ENCODE measurements at regions not wholly inside any gene's neighbourhood (a gene's known extent, or its start where the extent isn't known, plus 50 kb on each side); places are given as distances from the start of the nearest gene placed in this dataset.

DNA sequence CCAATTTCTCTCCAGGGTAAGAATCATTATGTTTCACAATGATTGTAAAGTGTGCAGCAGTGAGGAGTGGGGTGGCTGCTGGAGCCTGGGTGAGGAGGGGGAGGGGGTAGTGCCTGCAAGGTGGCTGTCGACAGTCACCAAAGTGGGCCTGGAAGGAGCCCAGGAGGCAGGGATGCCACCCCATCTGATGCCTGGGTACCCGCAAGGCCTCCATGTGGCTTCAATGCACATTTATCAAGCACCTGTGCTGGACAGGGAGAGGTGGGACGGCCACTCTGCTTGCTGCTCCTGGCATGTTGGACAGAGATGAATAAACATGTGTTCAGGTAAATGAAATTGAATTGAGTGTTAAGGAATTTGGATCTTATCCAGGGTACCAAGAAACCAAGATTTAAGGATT lies 78.8 kb upstream of the DISP3 start:
- Histone ChIP-seq H3K9me3 (ENCODE audit: low read length) (no peaks in the 10 kb centered on the region), H3K4me1 (ENCODE audit: insufficient read depth, low read length, severe bottlenecking) (no peaks in the 10 kb centered on the region), H3K4me3 (ENCODE audit: low read depth, low read length, poor library complexity, severe bottlenecking) (no peak overlapping the region), H3K9ac (ENCODE audit: low read length) (no peak overlapping the region), H3F3A (ENCODE audit: insufficient read depth, low read length) (no peaks in the 10 kb centered on the region), H3K36me3 (ENCODE audit: insufficient read depth, low read length) (no peaks in the 10 kb centered on the region), H3K9me2 (ENCODE audit: low read depth, low read length) (no peaks in the 10 kb centered on the region), H3K4me2 (ENCODE audit: low read length) (no peak overlapping the region), H3K27ac (ENCODE audit: low read depth, low read length, poor library complexity, severe bottlenecking) (no peak overlapping the region), H2AFZ (ENCODE audit: low read length) (no peak overlapping the region), H3K27me3 (ENCODE audit: insufficient read depth, low read length) (no peaks in the 10 kb centered on the region), H4K20me1 (ENCODE audit: insufficient read depth, low read length) (no peaks in the 10 kb centered on the region), H3K79me2 (ENCODE audit: insufficient read depth, low read length) (no peaks in the 10 kb centered on the region)
- no peak for TF ChIP-seq EZH2 (IDR thresholded peaks at IDR 0.05; ENCODE audit: borderline replicate concordance, low read length)
- TF ChIP-seq, protein P1, sequence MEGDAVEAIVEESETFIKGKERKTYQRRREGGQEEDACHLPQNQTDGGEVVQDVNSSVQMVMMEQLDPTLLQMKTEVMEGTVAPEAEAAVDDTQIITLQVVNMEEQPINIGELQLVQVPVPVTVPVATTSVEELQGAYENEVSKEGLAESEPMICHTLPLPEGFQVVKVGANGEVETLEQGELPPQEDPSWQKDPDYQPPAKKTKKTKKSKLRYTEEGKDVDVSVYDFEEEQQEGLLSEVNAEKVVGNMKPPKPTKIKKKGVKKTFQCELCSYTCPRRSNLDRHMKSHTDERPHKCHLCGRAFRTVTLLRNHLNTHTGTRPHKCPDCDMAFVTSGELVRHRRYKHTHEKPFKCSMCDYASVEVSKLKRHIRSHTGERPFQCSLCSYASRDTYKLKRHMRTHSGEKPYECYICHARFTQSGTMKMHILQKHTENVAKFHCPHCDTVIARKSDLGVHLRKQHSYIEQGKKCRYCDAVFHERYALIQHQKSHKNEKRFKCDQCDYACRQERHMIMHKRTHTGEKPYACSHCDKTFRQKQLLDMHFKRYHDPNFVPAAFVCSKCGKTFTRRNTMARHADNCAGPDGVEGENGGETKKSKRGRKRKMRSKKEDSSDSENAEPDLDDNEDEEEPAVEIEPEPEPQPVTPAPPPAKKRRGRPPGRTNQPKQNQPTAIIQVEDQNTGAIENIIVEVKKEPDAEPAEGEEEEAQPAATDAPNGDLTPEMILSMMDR (IDR thresholded peaks at IDR 0.05; ENCODE audit: low read length) = no peak

DNA sequence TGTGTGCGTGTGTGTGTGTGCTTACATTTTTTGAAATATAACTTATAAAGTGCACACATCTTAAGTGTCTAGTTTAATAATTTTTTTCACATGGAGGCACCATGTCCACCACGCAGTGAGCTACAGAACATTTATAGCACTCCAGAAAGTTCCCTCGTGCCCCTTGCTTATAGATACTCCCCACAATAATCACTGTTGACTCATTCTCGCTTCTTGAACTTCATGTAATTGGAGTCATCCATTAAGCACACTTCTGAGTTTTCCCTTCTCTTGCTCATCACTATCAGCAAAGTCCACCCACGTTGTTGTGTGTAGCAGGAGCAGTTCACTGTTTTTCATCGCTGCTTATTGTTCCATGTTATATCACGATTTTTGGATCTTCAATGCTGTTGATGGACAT lies 78.4 kb upstream of the DISP3 start:
- Histone ChIP-seq H3K4me1 (ENCODE audit: insufficient read depth, low read length, severe bottlenecking) (no peaks in the 10 kb centered on the region), H3K9ac (ENCODE audit: low read length) (no peak overlapping the region), H4K20me1 (ENCODE audit: insufficient read depth, low read length) (no peaks in the 10 kb centered on the region), H3K27me3 (ENCODE audit: insufficient read depth, low read length) (no peaks in the 10 kb centered on the region), H3F3A (ENCODE audit: insufficient read depth, low read length) (no peaks in the 10 kb centered on the region), H3K4me3 (ENCODE audit: low read depth, low read length, poor library complexity, severe bottlenecking) (no peak overlapping the region), H3K27ac (ENCODE audit: low read depth, low read length, poor library complexity, severe bottlenecking) (no peak overlapping the region), H3K79me2 (ENCODE audit: insufficient read depth, low read length) (no peaks in the 10 kb centered on the region), H3K4me2 (ENCODE audit: low read length) (no peak overlapping the region), H3K36me3 (ENCODE audit: insufficient read depth, low read length) (no peaks in the 10 kb centered on the region), H3K9me3 (ENCODE audit: low read length) (no peaks in the 10 kb centered on the region), H3K9me2 (ENCODE audit: low read depth, low read length) (no peaks in the 10 kb centered on the region), H2AFZ (ENCODE audit: low read length) (no peak overlapping the region)
- TF ChIP-seq, protein P1 (IDR thresholded peaks at IDR 0.05; ENCODE audit: low read length) = no peak
- no peak for TF ChIP-seq EZH2 (IDR thresholded peaks at IDR 0.05; ENCODE audit: borderline replicate concordance, low read length)

DNA sequence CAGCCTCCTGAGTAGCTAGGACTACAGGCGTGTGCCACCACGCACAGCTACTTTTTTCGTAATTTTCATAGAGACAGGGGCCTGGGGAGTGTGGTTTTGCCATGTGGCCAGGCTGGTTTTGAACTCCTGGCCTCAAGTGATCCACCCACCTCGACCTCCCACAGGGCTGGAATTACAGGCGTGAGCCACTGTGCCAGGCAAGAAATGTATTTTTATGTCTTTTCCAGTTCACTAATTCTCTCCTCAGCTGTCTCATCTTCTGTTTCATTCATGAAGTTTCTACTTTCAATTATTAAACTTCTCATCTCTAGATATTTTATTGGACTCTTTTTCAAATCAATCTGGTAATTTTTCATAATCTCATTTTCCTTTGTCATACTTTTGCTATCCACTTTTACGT lies 72.1 kb upstream of the DISP3 start:
- H3K27ac ChIP-seq (ENCODE audit: low read depth, low read length, poor library complexity, severe bottlenecking) = no peak overlapping the region
- no peaks in the 10 kb centered on the region for H4K20me1 ChIP-seq (ENCODE audit: insufficient read depth, low read length)
- no peaks in the 10 kb centered on the region for H3K36me3 ChIP-seq (ENCODE audit: insufficient read depth, low read length)
- H3K9ac ChIP-seq (ENCODE audit: low read length) = no peak overlapping the region
- H3K9me3 ChIP-seq (ENCODE audit: low read length) = peaks cover 4% of the 10 kb centered on the region; the same call in 1 of the 2 replicates
- H3K27me3 ChIP-seq (ENCODE audit: insufficient read depth, low read length) = no peaks in the 10 kb centered on the region
- no peak overlapping the region for H3K4me3 ChIP-seq (ENCODE audit: low read depth, low read length, poor library complexity, severe bottlenecking)
- no peak for TF ChIP-seq EZH2 (IDR thresholded peaks at IDR 0.05; ENCODE audit: borderline replicate concordance, low read length)
- TF ChIP-seq, protein P1 (IDR thresholded peaks at IDR 0.05; ENCODE audit: low read length) = no peak
- H3F3A ChIP-seq (ENCODE audit: insufficient read depth, low read length) = no peaks in the 10 kb centered on the region
- no peaks in the 10 kb centered on the region for H3K79me2 ChIP-seq (ENCODE audit: insufficient read depth, low read length)
- no peak overlapping the region for H3K4me2 ChIP-seq (ENCODE audit: low read length)
- no peaks in the 10 kb centered on the region for H3K9me2 ChIP-seq (ENCODE audit: low read depth, low read length)
- no peaks in the 10 kb centered on the region for H3K4me1 ChIP-seq (ENCODE audit: insufficient read depth, low read length, severe bottlenecking)
- no peak overlapping the region for H2AFZ ChIP-seq (ENCODE audit: low read length)

All from OCI-LY1 (cell line).